HG02610 (cell line): ENCODE measurements at regions not wholly inside any gene's neighbourhood (a gene's known extent, or its start where the extent isn't known, plus 50 kb on each side); places are given as distances from the start of the nearest gene placed in this dataset.
"Not testable (repeated sequence)": the region's sequence is repeated elsewhere in the genome, so short reads cannot be mapped to it uniquely, and the experiment has no call there.

ENCODE experiments used
- ATAC-seq: cut with Tn5 transposase; IDR thresholded peaks from one replicate; pipeline ENCODE4 v1.9.1; 2021; ENCODE audit warnings: mild to moderate bottlenecking, moderate library complexity; ENCODE audit not compliant: unreplicated experiment

DNA sequence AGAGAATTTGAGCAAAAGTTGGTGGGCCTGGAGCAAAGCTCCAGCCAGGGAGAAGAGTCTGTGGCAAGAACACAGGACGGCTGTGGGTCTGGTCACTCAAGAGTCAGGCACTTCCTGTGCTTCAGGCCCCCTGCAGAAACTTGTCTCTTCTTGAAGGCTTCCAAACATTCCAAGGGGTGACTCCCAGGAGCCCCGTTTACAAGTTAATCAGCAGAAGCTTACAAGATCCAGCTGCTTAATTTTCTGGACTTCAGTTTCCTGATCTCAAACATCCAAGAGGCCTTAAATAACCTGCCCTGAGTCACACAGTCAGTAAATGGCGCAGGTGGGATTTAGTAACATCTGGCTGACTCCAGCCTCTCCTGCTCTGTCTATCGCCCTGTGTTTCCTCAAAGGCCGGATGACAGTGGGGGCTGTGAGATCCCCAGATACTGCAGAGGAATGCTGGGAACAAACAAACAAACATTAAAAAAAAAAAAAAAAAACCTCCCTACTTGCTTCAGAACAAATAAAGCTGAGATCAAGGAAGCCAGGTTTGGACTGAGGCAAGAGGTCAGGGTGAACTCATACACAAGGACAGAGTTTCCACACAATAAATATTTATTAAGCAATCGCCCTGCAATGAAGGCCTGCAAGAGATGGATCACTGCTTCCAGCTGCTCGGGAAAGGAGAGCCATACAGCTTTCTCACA lies 175.4 kb upstream of the RFC3 start:
- ATAC-seq, result no peak

DNA sequence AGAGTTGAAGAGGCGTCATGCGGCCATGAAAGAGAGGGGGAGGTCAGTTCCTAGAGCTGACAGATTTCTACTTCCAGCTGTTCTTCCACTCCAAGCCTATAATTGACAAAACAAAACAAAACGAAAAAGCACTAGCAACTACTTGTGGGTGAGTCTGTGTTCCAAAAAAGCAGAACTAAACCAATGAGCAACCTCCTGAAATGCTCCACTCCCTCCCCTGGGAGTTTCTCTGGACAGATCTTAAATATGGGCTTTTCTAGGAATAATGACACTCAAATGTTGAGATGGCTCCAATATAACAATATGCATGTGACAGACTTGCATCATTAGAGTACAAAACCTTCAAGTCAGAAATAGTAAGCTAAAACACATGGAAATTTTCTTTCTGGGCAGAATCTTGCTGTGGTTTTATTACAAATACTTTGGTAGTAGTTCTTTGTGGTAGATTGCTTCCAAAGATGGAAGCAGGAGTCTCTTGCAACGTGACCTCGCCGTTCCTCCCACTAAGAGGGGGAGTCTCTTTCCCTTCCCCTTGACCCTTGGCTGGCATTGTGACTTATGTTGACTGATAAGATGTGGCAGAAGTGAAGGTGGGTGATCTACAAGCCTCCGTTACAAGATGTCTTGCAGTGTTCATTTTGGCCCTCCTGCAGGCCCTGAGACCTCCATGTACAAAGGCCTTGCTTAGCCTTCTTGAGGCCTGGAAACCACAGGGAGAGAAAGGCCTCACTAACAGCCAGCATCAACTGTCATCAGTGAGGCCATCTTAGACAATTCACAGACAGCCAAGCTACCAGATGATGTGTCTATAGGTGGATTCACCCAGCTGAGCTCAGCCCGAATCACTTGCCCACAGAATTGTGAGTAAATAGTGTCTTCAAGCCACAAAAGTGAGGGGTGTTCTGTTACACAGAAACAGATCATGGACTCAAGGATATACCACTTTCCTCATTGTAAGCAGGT lies 173.1 kb upstream of the RFC3 start:
- ATAC-seq, result no peak

DNA sequence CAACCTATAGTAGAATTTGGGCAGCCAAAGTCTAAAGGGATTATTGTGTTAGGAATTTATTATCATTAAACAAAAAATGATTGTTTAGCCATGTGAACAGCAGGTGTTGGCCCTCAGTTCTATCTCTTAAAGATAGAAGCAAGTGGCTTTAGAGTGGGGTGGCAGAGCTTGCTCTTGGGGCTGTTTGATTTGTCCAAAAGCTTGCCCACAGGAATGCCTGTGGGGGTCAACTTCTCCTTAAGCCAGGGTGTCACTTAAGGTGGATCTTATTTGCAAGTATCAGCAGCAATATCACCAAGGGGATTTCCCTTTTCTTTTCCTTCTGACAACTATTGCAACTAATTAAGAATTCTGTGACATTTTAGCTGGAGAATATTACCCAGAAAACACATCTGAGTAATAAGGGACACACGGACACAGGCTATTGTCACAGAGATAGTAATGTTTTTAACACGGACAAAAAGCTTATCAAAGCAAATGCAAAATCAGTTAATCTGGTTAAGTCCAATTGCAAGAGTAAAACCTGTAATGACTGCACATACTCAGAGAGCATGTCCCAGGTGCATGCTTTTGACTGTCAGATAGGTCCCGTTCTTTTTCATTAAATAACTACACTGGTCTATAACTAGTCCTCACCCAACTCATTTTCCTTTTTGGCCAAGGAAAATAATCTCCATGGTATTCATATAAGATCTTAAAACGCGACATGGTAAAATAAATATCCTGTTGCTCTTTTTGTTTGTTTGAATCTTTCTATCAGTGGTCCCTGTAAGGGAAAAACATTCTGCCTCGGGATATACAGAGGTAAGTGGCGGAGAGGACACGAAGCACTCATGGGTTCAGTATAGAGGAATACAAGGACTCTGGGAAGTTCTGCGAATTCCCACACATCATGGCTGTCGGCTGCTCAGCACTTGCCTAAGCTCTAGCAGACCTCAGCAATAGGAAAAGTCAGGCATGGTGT lies 172.1 kb upstream of the RFC3 start:
- ATAC-seq, result no peak

GRCh38 chr13:33649212-33649878 lies 168.6 kb upstream of the RFC3 start:
- ATAC-seq, result no peak

DNA sequence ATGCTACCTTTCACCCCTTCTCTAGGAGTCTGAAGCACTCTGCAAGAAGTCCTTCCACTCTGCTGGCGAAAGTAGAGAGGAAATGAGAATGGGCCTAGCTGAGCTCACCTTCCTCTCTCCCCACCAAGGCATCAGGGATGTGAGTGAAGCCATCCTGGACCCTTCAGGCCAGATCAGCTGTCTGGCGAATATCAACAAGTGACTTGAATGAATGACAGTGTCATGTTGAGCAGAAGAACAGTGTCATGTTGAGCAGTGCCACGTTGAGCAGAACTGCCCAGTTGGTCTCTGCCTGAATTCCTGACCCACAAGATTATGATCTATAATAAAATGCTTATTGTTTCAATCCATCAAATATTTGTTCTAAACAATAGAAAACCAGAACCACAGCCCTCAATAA lies 166.2 kb upstream of the RFC3 start:
- no peak for ATAC-seq

DNA sequence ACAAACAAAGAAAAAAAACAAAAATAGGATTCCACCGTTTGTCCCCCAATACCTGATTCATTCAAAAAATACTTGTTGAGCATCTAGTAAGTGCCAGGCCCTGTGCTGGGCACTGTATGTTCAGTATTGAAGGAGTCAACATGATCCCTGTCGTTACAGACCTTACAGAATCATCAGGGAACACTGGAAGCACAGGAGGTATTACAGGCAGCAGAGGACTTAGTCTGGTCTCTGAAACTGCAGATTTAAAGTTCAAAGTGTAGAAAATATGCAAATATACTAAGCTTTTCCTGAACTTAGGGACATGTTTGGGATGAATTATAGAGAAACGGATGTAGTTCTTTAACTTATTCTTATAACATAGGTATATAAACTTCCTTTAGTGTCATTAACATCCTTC lies 160.7 kb upstream of the RFC3 start:
- ATAC-seq, result no peak

DNA sequence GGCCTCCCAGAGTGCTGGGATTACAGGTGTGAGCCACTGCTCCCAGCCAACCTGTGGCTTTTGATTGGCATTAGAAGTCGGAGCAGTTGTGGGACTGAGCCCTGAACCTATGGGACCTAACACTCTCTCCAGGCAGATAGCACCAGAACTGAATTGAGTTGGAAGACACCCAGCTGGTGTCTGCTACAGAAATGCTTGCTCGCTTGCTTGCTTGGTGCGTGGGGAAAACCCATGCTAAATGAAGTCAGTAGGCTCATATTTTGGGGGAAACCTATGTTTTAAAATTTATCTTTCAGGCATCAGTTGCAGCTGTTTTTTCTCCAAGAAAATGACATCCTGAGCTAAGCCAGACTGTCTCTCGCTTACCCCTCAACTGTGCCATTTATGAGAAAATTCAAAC lies 158.5 kb upstream of the RFC3 start:
- ATAC-seq, result no peak

GRCh38 chr13:33659894-33660293 lies 158.1 kb upstream of the RFC3 start:
- ATAC-seq, result no peak

- no peak for ATAC-seq
Measured at GRCh38 chr13:33662392-33662791, 155.6 kb upstream of the RFC3 start.

GRCh38 chr13:33665626-33666175 lies 152.2 kb upstream of the RFC3 start:
- ATAC-seq, result no peak

- no peak for ATAC-seq
Measured at GRCh38 chr13:33671560-33671959, 146.4 kb upstream of the RFC3 start.

GRCh38 chr13:33672022-33672421 lies 145.9 kb upstream of the RFC3 start:
- ATAC-seq, result not testable (repeated sequence)

DNA sequence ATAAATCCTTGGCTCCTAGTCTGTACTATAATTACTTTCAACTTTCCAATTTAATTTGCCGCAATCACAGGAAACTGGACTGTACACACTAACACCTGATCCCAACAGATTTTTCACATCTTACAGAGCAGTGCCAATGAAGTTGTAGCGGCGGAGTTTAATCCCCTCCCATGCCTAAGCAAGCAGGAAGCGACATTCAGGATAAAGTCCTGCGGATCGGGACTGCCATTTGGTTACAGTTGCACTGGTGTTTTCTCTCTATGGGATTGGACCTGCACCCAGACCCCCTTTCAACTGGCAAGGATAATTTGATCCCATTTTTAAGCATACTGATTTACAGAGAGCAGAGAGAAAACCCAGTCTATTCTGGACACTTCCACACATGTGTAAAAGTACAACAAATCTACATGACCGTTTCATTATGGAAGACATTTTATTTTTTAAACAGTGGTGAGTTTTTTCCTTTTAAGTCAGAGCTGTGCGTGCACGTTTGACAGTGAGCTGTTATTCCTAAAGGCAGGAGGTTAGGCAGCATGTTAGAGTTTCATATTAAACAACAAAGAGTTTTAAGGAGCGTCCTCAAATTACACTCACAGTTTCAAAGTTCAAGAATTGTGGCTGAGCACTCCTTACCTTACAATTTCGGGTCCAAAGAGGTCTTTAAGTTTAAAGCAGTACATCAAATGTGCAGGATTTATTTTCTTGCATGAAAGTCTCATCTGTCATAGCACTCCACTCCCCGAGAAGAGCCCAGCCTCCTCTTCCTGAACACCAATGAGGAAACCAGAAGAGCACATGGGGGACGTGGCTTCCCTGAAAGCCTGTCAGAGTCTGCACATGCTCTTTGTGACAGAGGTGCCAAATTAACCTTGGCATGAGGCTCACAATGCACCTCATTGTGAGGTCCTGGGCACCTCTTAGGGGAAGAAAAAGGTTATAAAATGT lies 141.6 kb upstream of the RFC3 start:
- no peak for ATAC-seq

DNA sequence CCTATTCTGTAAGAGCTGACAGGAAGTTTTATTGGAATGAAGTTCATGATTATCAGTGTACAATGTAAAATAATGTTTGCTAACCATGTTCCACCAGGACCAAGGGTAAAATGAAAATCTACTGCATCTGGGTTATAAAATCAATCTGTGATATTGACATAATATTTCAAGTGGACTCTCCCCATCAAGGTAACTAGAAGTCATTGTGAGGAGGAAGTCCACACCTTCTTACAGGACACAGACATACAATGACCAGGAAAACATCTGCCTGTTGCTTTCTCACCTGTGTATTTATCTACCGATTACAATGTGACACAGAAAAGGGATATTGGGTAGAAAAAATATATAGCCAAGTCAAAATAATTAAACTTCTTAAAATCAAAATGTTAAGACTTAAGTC lies 140.7 kb upstream of the RFC3 start:
- no peak for ATAC-seq

- no peak for ATAC-seq
Measured at GRCh38 chr13:33678084-33678483, 139.9 kb upstream of the RFC3 start.

DNA sequence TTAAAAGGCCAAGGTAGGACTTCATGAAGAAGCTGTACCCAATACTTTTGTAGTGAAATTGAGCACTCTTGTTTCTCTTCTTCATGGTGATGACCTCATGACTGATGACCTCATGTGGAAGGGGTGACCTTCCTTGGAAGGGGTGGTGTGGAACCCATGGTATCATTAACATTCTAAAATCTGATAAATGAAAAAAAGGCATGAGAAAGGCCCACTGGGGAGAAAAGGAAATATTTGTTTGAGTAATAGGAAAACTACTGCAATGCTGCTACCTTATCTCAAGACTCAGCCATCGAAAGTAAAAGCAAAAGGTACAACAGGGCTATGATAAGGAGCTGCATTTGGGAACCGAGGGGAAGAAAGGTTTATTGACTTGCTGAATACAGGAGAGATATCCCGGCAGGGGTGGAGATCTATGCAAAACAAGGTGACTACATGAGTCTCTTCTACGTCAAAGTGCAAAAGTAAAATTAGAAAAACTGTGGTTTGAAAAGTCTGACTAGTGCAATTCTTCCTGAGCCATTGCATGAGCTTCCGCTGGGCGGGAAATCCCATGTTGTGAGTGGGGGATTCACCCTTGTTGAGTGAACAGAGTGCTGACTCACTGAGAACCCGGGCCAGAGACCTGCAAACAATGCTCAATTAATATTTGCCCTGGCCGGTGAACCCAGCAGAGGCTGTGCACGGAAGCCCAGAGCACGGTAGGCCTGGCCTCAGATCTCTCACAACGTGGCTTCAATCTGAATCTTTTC lies 138.9 kb upstream of the RFC3 start:
- peak; percentile 94 for ATAC-seq

DNA sequence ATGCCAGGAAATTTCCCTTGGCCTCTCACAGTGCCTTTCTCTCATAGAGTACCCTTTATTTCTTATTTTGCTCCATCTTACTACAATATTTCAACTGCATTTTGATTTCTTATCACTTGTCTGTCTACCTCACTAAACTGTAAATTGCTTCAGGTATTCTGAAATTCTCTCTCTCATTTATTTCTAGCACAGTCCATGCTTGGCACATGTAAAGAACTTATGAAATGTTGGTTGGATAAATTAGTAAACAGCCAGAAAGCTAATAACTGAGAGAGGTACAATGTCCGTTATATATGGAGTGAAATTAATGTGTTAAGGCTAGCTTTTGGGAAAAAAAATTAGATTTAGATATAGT lies 138.3 kb upstream of the RFC3 start:
- no peak for ATAC-seq

DNA sequence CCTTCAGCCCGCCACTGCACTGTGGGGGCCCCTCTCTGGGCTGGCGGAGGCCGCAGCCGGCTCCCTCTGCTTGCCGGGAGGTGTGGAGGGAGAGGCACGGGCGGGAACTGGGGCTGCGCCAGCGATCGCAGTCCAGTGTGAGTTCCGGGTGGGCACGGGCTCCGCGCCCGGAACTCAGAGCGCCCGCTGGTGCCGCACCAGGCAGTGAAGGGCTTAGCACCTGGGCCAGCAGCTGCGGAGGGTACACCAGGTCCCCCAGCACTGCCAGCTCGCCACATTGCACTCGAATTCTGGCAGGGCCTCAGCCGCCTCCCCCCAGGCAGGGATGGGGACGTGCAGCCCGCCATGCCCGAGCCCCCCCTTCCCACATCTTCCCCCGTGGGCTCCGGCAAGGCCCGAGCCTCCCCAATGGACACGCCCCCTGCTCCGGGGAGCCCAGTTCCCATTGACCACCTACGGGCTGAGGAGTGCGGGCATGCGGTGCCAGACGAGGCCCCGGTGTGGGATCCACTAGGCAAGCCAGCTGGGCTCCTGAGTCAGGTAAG lies 135.9 kb upstream of the RFC3 start:
- no peak for ATAC-seq
